ENCODE measurements at regions not wholly inside any gene's neighbourhood (a gene's known extent, or its start where the extent isn't known, plus 50 kb on each side); places are given as distances from the start of the nearest gene placed in this dataset.

- Histone ChIP-seq H3K27me3 (ENCODE audit: insufficient read depth, low read length) (no peaks in the 10 kb centered on the region), H3K36me3 (ENCODE audit: insufficient read depth, low read depth, low read length) (no peaks in the 10 kb centered on the region), H3K9ac (ENCODE audit: low read depth, low read length) (no peak overlapping the region), H3K27ac (ENCODE audit: low read length) (no peak overlapping the region), H3K9me3 (ENCODE audit: insufficient read depth, low read depth, low read length) (no peaks in the 10 kb centered on the region), H3K4me3 (ENCODE audit: low read length) (no peak overlapping the region), H3K4me1 (ENCODE audit: insufficient read depth, low read length) (no peaks in the 10 kb centered on the region)
Measured at GRCh38 chr17:71900621-71901229, 220.1 kb upstream of the SOX9 start.

DNA sequence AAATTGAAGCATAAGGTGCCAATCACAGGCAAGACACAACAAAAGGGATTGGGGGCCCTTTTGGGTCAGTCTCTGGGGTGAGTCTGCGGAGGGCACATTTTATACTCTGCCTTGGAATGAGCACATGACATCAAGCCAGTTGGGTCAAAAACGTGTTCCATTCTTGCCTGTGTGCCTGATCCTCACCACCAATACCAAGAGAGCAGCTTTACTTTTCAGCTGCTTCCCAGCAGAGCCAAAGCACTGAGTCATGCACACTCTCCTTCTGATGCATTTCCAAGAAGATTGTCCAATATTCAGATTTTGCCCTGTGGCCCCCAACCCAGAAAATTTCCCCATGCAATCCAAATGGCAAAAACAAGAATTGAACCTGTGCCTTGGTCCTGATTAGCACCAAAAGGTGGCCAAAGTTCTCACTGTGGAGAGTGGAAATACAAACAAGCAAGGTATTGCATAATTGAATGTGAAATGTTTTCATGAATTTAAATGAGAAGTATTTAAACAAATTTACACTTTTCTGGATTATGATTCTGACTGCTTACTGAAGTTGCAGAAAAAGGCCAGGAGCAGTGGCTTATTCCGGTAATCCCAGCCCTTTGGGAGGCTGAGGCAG, 217.8 kb upstream of the SOX9 start:
- no peaks in the 10 kb centered on the region for H3K4me1 ChIP-seq (ENCODE audit: insufficient read depth, low read length)
- H3K27ac ChIP-seq (ENCODE audit: low read length): no peak overlapping the region
- no peak overlapping the region for H3K9ac ChIP-seq (ENCODE audit: low read depth, low read length)
- H3K27me3 ChIP-seq (ENCODE audit: insufficient read depth, low read length): no peaks in the 10 kb centered on the region
- H3K36me3 ChIP-seq (ENCODE audit: insufficient read depth, low read depth, low read length): no peaks in the 10 kb centered on the region
- no peak overlapping the region for H3K4me3 ChIP-seq (ENCODE audit: low read length)
- H3K9me3 ChIP-seq (ENCODE audit: insufficient read depth, low read depth, low read length): no peaks in the 10 kb centered on the region

DNA sequence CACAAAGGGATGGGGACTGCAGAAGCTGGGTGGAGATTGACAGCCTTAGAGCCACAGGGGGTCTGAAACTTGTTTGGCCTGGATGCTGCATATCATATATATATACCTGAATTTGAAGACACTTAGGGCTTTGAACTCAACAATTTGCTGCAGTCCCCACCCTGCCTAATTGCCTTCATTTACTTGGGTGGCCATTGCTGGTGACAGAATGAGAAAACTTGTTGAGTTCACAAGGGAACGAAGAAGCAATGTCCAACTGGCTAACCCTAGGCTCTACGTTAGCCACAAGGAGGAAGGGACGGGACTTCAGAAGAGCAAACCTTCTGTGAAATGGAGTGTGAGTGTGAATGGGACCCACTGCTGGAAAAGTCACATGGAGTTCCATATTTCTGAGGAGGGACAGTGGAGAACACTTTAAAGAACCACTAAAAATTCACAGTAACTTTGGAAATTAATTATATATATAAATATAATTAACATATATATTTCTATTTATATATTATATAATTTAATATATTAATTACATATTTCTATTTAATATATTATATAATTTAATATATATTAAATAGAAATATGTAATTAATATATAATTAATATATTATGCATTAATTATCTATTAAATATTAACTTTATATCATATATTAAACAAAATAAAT, 215.3 kb upstream of the SOX9 start:
- H3K4me3 ChIP-seq (ENCODE audit: low read length): no peak overlapping the region
- H3K9me3 ChIP-seq (ENCODE audit: insufficient read depth, low read depth, low read length): no peaks in the 10 kb centered on the region
- no peaks in the 10 kb centered on the region for H3K36me3 ChIP-seq (ENCODE audit: insufficient read depth, low read depth, low read length)
- H3K27ac ChIP-seq (ENCODE audit: low read length): no peak overlapping the region
- H3K27me3 ChIP-seq (ENCODE audit: insufficient read depth, low read length): no peaks in the 10 kb centered on the region
- H3K9ac ChIP-seq (ENCODE audit: low read depth, low read length): no peak overlapping the region
- H3K4me1 ChIP-seq (ENCODE audit: insufficient read depth, low read length): no peaks in the 10 kb centered on the region

DNA sequence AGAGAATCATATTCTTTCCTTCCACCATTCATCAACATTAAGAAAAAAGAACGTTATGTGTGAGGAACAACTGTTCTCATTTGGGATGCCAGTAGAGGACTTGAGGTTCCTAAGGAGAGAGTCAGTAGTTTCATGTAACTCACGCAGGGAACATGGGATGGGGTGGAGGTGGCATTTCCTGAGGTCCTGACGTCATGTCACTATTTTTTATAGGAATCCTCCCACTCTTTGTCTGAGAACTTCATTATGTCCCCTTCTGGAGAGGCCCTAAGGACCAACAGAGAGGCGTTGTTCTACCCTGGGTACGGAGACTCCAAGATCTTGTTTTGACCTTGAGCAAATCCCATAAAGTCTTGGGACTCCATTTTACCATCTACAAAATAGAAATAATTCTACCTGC, 211.7 kb upstream of the SOX9 start:
- Histone ChIP-seq H3K27me3 (ENCODE audit: insufficient read depth, low read length) (no peaks in the 10 kb centered on the region), H3K27ac (ENCODE audit: low read length) (no peak overlapping the region), H3K4me3 (ENCODE audit: low read length) (no peak overlapping the region), H3K36me3 (ENCODE audit: insufficient read depth, low read depth, low read length) (no peaks in the 10 kb centered on the region), H3K9ac (ENCODE audit: low read depth, low read length) (no peak overlapping the region), H3K9me3 (ENCODE audit: insufficient read depth, low read depth, low read length) (no peaks in the 10 kb centered on the region), H3K4me1 (ENCODE audit: insufficient read depth, low read length) (no peaks in the 10 kb centered on the region)

DNA sequence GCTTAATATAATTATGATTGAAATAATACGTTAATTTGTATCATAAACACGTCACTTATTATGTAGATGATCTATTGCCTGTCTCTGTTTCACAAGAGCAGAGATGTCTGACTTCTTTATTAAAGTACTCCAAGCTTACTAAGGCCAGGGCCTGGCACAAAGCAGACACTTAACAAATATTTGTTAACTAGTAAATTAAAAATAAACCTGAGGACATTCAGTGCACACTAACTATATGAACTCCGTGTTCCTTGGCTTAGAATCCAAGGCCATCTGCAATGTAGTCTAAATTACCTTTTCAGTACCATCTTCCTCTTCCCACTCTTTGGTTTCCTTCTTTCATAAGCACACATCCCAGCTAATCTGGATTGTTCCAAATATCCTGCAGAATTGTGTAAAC, 210.8 kb upstream of the SOX9 start:
- Histone ChIP-seq H3K27me3 (ENCODE audit: insufficient read depth, low read length) (no peaks in the 10 kb centered on the region), H3K9me3 (ENCODE audit: insufficient read depth, low read depth, low read length) (no peaks in the 10 kb centered on the region), H3K27ac (ENCODE audit: low read length) (no peak overlapping the region), H3K4me3 (ENCODE audit: low read length) (no peak overlapping the region), H3K4me1 (ENCODE audit: insufficient read depth, low read length) (no peaks in the 10 kb centered on the region), H3K36me3 (ENCODE audit: insufficient read depth, low read depth, low read length) (no peaks in the 10 kb centered on the region), H3K9ac (ENCODE audit: low read depth, low read length) (no peak overlapping the region)

GRCh38 chr17:71914042-71914441, 206.8 kb upstream of the SOX9 start:
- H3K4me1 ChIP-seq (ENCODE audit: insufficient read depth, low read length): no peaks in the 10 kb centered on the region
- H3K27me3 ChIP-seq (ENCODE audit: insufficient read depth, low read length): no peaks in the 10 kb centered on the region
- no peak overlapping the region for H3K27ac ChIP-seq (ENCODE audit: low read length)
- no peaks in the 10 kb centered on the region for H3K9me3 ChIP-seq (ENCODE audit: insufficient read depth, low read depth, low read length)
- H3K4me3 ChIP-seq (ENCODE audit: low read length): no peak overlapping the region
- no peak overlapping the region for H3K9ac ChIP-seq (ENCODE audit: low read depth, low read length)
- H3K36me3 ChIP-seq (ENCODE audit: insufficient read depth, low read depth, low read length): no peaks in the 10 kb centered on the region

DNA sequence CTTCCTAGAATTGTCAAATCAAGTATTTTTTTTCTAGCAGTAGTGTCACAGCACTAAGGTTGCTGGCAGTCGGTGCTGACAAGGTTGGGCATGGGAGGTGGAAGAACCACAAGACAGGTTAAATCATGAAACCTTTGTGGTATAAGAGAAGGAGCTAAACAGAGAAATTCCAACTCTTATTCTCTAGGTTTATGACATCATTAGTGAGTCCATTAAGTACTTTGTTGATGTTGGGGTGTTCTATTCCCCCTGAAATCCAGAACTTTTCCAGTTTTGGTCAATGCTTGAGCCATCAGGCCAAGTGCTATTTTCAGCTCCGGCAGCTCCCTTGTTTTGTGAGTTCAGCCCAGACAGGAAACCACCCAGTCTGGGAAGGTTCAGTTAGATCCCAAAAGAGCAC, 206.0 kb upstream of the SOX9 start:
- H3K27ac ChIP-seq (ENCODE audit: low read length): no peak overlapping the region
- H3K27me3 ChIP-seq (ENCODE audit: insufficient read depth, low read length): no peaks in the 10 kb centered on the region
- no peak overlapping the region for H3K9ac ChIP-seq (ENCODE audit: low read depth, low read length)
- H3K36me3 ChIP-seq (ENCODE audit: insufficient read depth, low read depth, low read length): no peaks in the 10 kb centered on the region
- H3K9me3 ChIP-seq (ENCODE audit: insufficient read depth, low read depth, low read length): no peaks in the 10 kb centered on the region
- no peak overlapping the region for H3K4me3 ChIP-seq (ENCODE audit: low read length)
- H3K4me1 ChIP-seq (ENCODE audit: insufficient read depth, low read length): no peaks in the 10 kb centered on the region

GRCh38 chr17:71917715-71918114, 203.1 kb upstream of the SOX9 start:
- H3K4me1 ChIP-seq (ENCODE audit: insufficient read depth, low read length): peaks cover 4% of the 10 kb centered on the region
- H3K27ac ChIP-seq (ENCODE audit: low read length): no peak overlapping the region
- no peaks in the 10 kb centered on the region for H3K27me3 ChIP-seq (ENCODE audit: insufficient read depth, low read length)
- H3K9me3 ChIP-seq (ENCODE audit: insufficient read depth, low read depth, low read length): no peaks in the 10 kb centered on the region
- H3K36me3 ChIP-seq (ENCODE audit: insufficient read depth, low read depth, low read length): no peaks in the 10 kb centered on the region
- no peak overlapping the region for H3K9ac ChIP-seq (ENCODE audit: low read depth, low read length)
- H3K4me3 ChIP-seq (ENCODE audit: low read length): no peak overlapping the region

DNA sequence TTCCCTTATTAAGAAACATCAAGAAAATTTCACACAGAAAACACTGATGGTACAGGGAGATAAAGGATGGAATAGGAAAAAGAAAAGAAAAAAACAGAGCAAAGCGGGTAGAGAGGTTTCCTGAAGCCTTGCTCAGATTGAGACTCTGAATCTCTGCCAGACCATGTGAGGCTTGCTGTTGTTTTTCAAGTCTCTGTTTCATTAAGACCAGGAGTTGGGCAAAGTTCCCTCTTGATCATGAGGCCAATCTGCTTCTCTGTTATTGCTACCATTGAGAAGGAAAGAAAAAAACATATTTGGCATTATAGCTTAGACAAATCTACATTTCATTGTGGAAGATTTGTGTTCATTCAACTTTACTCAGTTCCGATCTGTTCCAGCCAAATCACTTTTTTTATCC, 201.6 kb upstream of the SOX9 start:
- H3K27ac ChIP-seq (ENCODE audit: low read length): no peak overlapping the region
- no peaks in the 10 kb centered on the region for H3K9me3 ChIP-seq (ENCODE audit: insufficient read depth, low read depth, low read length)
- H3K36me3 ChIP-seq (ENCODE audit: insufficient read depth, low read depth, low read length): no peaks in the 10 kb centered on the region
- no peak overlapping the region for H3K9ac ChIP-seq (ENCODE audit: low read depth, low read length)
- H3K27me3 ChIP-seq (ENCODE audit: insufficient read depth, low read length): no peaks in the 10 kb centered on the region
- H3K4me1 ChIP-seq (ENCODE audit: insufficient read depth, low read length): peaks cover 4% of the 10 kb centered on the region
- H3K4me3 ChIP-seq (ENCODE audit: low read length): no peak overlapping the region

GRCh38 chr17:71919896-71920295, 200.9 kb upstream of the SOX9 start:
- Histone ChIP-seq H3K9me3 (ENCODE audit: insufficient read depth, low read depth, low read length) (no peaks in the 10 kb centered on the region), H3K27me3 (ENCODE audit: insufficient read depth, low read length) (no peaks in the 10 kb centered on the region), H3K27ac (ENCODE audit: low read length) (no peak overlapping the region), H3K36me3 (ENCODE audit: insufficient read depth, low read depth, low read length) (no peaks in the 10 kb centered on the region), H3K4me1 (ENCODE audit: insufficient read depth, low read length) (peaks cover 4% of the 10 kb centered on the region), H3K9ac (ENCODE audit: low read depth, low read length) (no peak overlapping the region), H3K4me3 (ENCODE audit: low read length) (no peak overlapping the region)

DNA sequence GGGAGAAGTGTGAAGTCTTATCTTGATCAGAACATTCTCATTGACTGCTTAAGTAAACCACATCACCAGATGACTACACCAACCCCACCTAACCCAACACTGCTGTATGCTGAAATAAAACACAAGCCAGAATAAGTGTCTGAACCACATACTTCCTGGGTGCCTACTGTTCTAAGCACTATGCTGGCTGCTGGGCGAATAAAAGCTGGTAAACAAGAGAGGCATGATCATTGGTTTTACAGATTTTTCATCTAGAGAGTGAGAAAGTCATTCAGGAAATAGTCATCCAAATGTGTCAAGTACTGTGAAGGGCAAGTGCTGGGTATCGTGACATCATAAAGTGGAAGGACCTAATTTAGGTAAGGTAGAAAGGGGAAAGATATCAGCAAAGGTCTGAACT, 199.0 kb upstream of the SOX9 start:
- Histone ChIP-seq H3K9me3 (ENCODE audit: insufficient read depth, low read depth, low read length) (no peaks in the 10 kb centered on the region), H3K36me3 (ENCODE audit: insufficient read depth, low read depth, low read length) (no peaks in the 10 kb centered on the region), H3K9ac (ENCODE audit: low read depth, low read length) (no peak overlapping the region), H3K4me1 (ENCODE audit: insufficient read depth, low read length) (peaks cover 4% of the 10 kb centered on the region), H3K27ac (ENCODE audit: low read length) (no peak overlapping the region), H3K27me3 (ENCODE audit: insufficient read depth, low read length) (no peaks in the 10 kb centered on the region), H3K4me3 (ENCODE audit: low read length) (no peak overlapping the region)

GRCh38 chr17:71922439-71922838, 198.4 kb upstream of the SOX9 start:
- no peaks in the 10 kb centered on the region for H3K9me3 ChIP-seq (ENCODE audit: insufficient read depth, low read depth, low read length)
- H3K4me3 ChIP-seq (ENCODE audit: low read length): no peak overlapping the region
- peaks cover 4% of the 10 kb centered on the region for H3K4me1 ChIP-seq (ENCODE audit: insufficient read depth, low read length)
- no peak overlapping the region for H3K9ac ChIP-seq (ENCODE audit: low read depth, low read length)
- no peak overlapping the region for H3K27ac ChIP-seq (ENCODE audit: low read length)
- H3K27me3 ChIP-seq (ENCODE audit: insufficient read depth, low read length): no peaks in the 10 kb centered on the region
- no peaks in the 10 kb centered on the region for H3K36me3 ChIP-seq (ENCODE audit: insufficient read depth, low read depth, low read length)

Measured in iPS-20b (cell line).